Stomach (tissue), 8 donors: ENCODE measurements at regions not wholly inside any gene's neighbourhood (a gene's known extent, or its start where the extent isn't known, plus 50 kb on each side); places are given as distances from the start of the nearest gene placed in this dataset.

Source experiments
- DNase-seq, 2 donors: peaks; one replicate each; pipeline versions ENCODE4 v3.0.0 to v3.0.0-alpha.2; 2013 to 2019
- H3K27ac ChIP-seq, 5 donors: fragments of 200-600 bp in 4 of 5; sonication (generic) in 4 of 5; one replicate each; pipeline ENCODE4 v1.5.1; 2013 to 2019; ENCODE audit warnings: mild to moderate bottlenecking in 1 of 5, moderate library complexity in 1 of 5
- H3K27me3 ChIP-seq, 3 donors: fragments of 200-600 bp; sonication (generic); one replicate each; pipeline ENCODE4 v1.5.1; 2017 to 2019; ENCODE audit warnings: mixed run types in 1 of 3
- H3K36me3 ChIP-seq, 4 donors: fragments of 200-600 bp; sonication (generic); 1 replicate in 3 of 4; 2 replicates in 1 of 4; pipeline ENCODE4 v1.5.1; 2016 to 2019
- H3K4me1 ChIP-seq, 4 donors: fragments of 200-600 bp; sonication (generic); one replicate each; pipeline ENCODE4 v1.5.1; 2016 to 2019
- H3K4me3 ChIP-seq, 4 donors: fragments of 200-600 bp; sonication (generic) in 3 of 4; one replicate each; pipeline ENCODE4 v1.5.1; 2016 to 2019; ENCODE audit warnings: mild to moderate bottlenecking in 1 of 4
- H3K9me3 ChIP-seq, 4 donors: fragments of 200-600 bp; sonication (generic); one replicate each; pipeline ENCODE4 v1.5.1; 2016 to 2019
- CTCF ChIP-seq, 7 experiments: fragments of 450-650 bp in 4 of 7; fragments of 200-600 bp in 3 of 7; sonication (generic) in 3 of 7; IDR thresholded peaks; one replicate each; pipeline ENCODE4 v1.5.1; 2016 to 2019; ENCODE audit warnings: antibody characterized with exemption in 7 of 7, control low read depth in 2 of 7, mild to moderate bottlenecking in 1 of 7
- EP300 ChIP-seq: sonication (generic); formaldehyde crosslinking; IDR thresholded peaks from one replicate; pipeline ENCODE4 v1.6.1; 2017; ENCODE audit warnings: antibody characterized with exemption
- POLR2A ChIP-seq, 4 donors: fragments of 450-650 bp; IDR thresholded peaks; one replicate each; pipeline ENCODE4 v1.6.1; 2016; ENCODE audit warnings: antibody characterized with exemption in 4 of 4, control low read depth in 2 of 4, mild to moderate bottlenecking in 1 of 4, moderate library complexity in 1 of 4
- POLR2AphosphoS5 ChIP-seq, 3 donors: sonication (generic); formaldehyde crosslinking; IDR thresholded peaks; one replicate each; pipeline ENCODE4 v1.6.1; 2016; ENCODE audit warnings: antibody characterized with exemption in 3 of 3
- WGBS, 5 donors: extraction: QIAGEN DNeasy Blood & Tissue Kit in 3 of 5; methylation state at CpG; one replicate each; pipeline versions ENCODE4 v1.1.5 to v1.1.7; 2013 to 2018; 5-methylcytosine and 5-hydroxymethylcytosine counted together
- intact Hi-C: fragments of 100-400 bp; cut with DNase I; formaldehyde crosslinking; loops from one replicate; pipeline ENCODE4 v1.15.1; 2023; ENCODE audit warnings: low total_unique reads
- donor health status: healthy with polysubstance abuse.
- donor health status: Bipolar disorder and iron deficiency.
- donor health status: healthy.

GRCh38 chr6:41428996-41429421, 93.6 kb downstream of the NCR2 start:
- no peaks in the 10 kb centered on the region for H3K36me3 ChIP-seq
- no peak overlapping the region for H3K4me3 ChIP-seq
- DNase-seq = peak in 1 of 2 donors; percentile 56
- no peak for TF ChIP-seq POLR2A (IDR thresholded peaks at IDR 0.05)
- no peak for TF ChIP-seq POLR2AphosphoS5 (IDR thresholded peaks at IDR 0.05)
- no peak for TF ChIP-seq EP300
- no peak for TF ChIP-seq CTCF (IDR thresholded peaks at IDR 0.05)
- H3K27ac ChIP-seq = peak overlapping the region in 4 of 5 donors; percentile 87 to 95 (median 90)
- 12 to 21% (median 15%) methylated on average over 5 of the region's 5 CpGs for WGBS, 5 donors
- H3K27me3 ChIP-seq = peaks cover 0 to 32% (median 14%) of the 10 kb centered on the region in 3 donors
- H3K4me1 ChIP-seq = peaks cover 36 to 60% (median 48%) of the 10 kb centered on the region in 4 donors
- H3K9me3 ChIP-seq = no peaks in the 10 kb centered on the region
- intact Hi-C loops = no loop called here

GRCh38 chr6:41429506-41430504, 94.4 kb downstream of the NCR2 start:
- DNase-seq = no peak

GRCh38 chr6:41430875-41431274, 95.5 kb downstream of the NCR2 start:
- TF ChIP-seq POLR2A (IDR thresholded peaks at IDR 0.05) = no peak
- no peak for TF ChIP-seq EP300
- TF ChIP-seq CTCF (IDR thresholded peaks at IDR 0.05) = no peak
- no peak for TF ChIP-seq POLR2AphosphoS5 (IDR thresholded peaks at IDR 0.05)

More at GRCh38 chr6:41429506-41430504, 94.4 kb downstream of the NCR2 start:
- Histone ChIP-seq H3K4me1 (peaks cover 35 to 52% (median 43%) of the 10 kb centered on the region in 4 donors), H3K27ac (peak overlapping the region in 3 of 5 donors; percentile 11 to 88 (median 16)), H3K27me3 (peaks cover 0 to 32% (median 14%) of the 10 kb centered on the region in 3 donors), H3K9me3 (no peaks in the 10 kb centered on the region), H3K4me3 (no peak overlapping the region), H3K36me3 (no peaks in the 10 kb centered on the region)
- intact Hi-C loops = no loop called here
- WGBS, 5 donors = 61 to 70% (median 66%) methylated on average over 14 of the region's 14 CpGs
- no peak for TF ChIP-seq EP300
- TF ChIP-seq CTCF (IDR thresholded peaks at IDR 0.05) = no peak
- no peak for TF ChIP-seq POLR2AphosphoS5 (IDR thresholded peaks at IDR 0.05)
- no peak for TF ChIP-seq POLR2A (IDR thresholded peaks at IDR 0.05)

GRCh38 chr6:41432280-41432679, 96.9 kb downstream of the NCR2 start:
- peaks cover 0 to 22% (median 12%) of the 10 kb centered on the region in 3 donors for H3K27me3 ChIP-seq
- no peak overlapping the region for H3K4me3 ChIP-seq
- no peak overlapping the region for H3K27ac ChIP-seq
- no peaks in the 10 kb centered on the region for H3K9me3 ChIP-seq
- TF ChIP-seq EP300 (no peak), CTCF (IDR thresholded peaks at IDR 0.05) (no peak), POLR2AphosphoS5 (IDR thresholded peaks at IDR 0.05) (no peak), POLR2A (IDR thresholded peaks at IDR 0.05) (no peak)
- no peak for DNase-seq
- no peaks in the 10 kb centered on the region for H3K36me3 ChIP-seq
- peaks cover 18 to 34% (median 28%) of the 10 kb centered on the region in 4 donors for H3K4me1 ChIP-seq
- intact Hi-C loops = no loop called here
- 37 to 64% (median 43%) methylated on average over 2 to 3 of the region's 3 CpGs for WGBS, 5 donors

More at GRCh38 chr6:41430875-41431274, 95.5 kb downstream of the NCR2 start:
- no peak for DNase-seq
- intact Hi-C loops = no loop called here
- WGBS, 5 donors = 74 to 85% (median 80%) methylated on average over 4 of the region's 4 CpGs
- peaks cover 29 to 48% (median 42%) of the 10 kb centered on the region in 4 donors for H3K4me1 ChIP-seq
- H3K36me3 ChIP-seq = no peaks in the 10 kb centered on the region
- H3K4me3 ChIP-seq = no peak overlapping the region
- H3K27me3 ChIP-seq = peaks cover 0 to 32% (median 14%) of the 10 kb centered on the region in 3 donors
- no peaks in the 10 kb centered on the region for H3K9me3 ChIP-seq
- H3K27ac ChIP-seq = no peak overlapping the region
